ENCODE measurements at regions not wholly inside any gene's neighbourhood (a gene's known extent, or its start where the extent isn't known, plus 50 kb on each side); places are given as distances from the start of the nearest gene placed in this dataset.

DNA sequence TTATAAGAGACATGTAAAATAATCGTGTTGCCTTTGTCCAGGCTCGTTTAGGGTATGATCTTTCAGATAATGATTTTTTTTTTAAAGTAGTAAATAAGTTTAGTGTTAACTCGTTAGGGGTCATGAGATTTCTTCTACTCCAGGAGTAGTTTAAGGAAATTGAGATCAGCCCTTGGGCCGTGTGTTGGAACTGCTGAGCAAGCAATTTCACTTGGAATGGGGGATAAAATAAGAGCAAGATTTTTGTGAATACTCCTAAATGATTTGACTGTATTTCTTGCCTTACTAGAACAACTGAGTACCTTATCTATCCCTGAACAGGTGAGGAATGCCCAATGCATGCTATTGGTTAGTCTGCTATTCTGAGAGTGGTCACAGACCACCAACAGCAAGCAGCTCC, 102.2 kb upstream of the SERPINE2 start:
- DNase-seq: no peak
- TF ChIP-seq, protein P1, sequence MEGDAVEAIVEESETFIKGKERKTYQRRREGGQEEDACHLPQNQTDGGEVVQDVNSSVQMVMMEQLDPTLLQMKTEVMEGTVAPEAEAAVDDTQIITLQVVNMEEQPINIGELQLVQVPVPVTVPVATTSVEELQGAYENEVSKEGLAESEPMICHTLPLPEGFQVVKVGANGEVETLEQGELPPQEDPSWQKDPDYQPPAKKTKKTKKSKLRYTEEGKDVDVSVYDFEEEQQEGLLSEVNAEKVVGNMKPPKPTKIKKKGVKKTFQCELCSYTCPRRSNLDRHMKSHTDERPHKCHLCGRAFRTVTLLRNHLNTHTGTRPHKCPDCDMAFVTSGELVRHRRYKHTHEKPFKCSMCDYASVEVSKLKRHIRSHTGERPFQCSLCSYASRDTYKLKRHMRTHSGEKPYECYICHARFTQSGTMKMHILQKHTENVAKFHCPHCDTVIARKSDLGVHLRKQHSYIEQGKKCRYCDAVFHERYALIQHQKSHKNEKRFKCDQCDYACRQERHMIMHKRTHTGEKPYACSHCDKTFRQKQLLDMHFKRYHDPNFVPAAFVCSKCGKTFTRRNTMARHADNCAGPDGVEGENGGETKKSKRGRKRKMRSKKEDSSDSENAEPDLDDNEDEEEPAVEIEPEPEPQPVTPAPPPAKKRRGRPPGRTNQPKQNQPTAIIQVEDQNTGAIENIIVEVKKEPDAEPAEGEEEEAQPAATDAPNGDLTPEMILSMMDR (IDR thresholded peaks at IDR 0.05; ENCODE audit: partially characterized antibody, unreplicated experiment): no peak
- no peaks in the 10 kb centered on the region for H3K4me1 Mint-ChIP-seq (ENCODE audit: low read depth, unreplicated experiment)
- H3K27me3 Mint-ChIP-seq (ENCODE audit: unreplicated experiment): no peaks in the 10 kb centered on the region
- H3K4me3 Mint-ChIP-seq (ENCODE audit: unreplicated experiment): no peak overlapping the region
- H3K9me3 Mint-ChIP-seq (ENCODE audit: unreplicated experiment): no peaks in the 10 kb centered on the region
- no peak overlapping the region for H3K27ac Mint-ChIP-seq (ENCODE audit: unreplicated experiment)
- H3K36me3 Mint-ChIP-seq (ENCODE audit: unreplicated experiment): no peaks in the 10 kb centered on the region

DNA sequence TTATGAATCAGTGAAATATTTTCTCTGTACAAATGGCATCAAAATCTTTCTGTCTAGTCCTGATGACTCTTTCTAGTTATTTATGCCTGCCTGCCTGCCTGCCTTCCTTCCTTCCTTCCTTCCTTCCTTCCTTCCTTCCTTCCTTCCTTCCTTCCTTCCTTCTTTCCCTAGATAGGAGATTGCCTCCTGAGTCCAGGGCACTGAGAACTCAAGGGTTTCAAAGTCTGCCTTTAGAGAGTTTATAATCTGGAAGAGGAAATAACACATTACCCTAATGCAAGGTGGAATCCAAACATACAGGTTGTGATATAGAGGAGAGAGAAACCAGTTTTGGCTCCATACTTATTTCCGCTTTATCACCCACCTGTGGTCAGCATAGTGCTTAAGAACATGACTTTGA, 98.1 kb upstream of the SERPINE2 start:
- Mint-ChIP-seq H3K4me3 (ENCODE audit: unreplicated experiment) (no peak overlapping the region), H3K27ac (ENCODE audit: unreplicated experiment) (no peak overlapping the region), H3K27me3 (ENCODE audit: unreplicated experiment) (no peaks in the 10 kb centered on the region), H3K4me1 (ENCODE audit: low read depth, unreplicated experiment) (no peaks in the 10 kb centered on the region), H3K9me3 (ENCODE audit: unreplicated experiment) (no peaks in the 10 kb centered on the region), H3K36me3 (ENCODE audit: unreplicated experiment) (no peaks in the 10 kb centered on the region)
- TF ChIP-seq, protein P1 (IDR thresholded peaks at IDR 0.05; ENCODE audit: partially characterized antibody, unreplicated experiment): no peak
- DNase-seq: no peak

DNA sequence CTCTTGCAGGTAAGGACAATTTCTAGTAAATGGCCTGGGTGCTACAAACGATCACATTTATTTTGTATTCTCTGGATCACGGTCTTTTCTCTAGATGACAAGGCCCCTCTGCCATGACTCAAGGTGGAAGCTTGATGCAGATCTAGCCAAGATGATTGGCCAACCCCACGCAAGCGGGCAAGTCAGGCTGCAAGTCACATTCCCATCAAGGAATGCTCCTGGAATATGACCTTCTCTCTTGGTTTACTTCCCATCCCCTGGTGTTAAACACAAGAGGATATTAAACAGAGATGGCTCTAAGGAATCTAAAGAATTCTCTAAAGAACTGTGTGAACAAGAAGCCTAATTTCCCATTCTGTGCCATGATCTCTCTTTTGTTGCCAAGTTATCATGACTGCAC, 97.3 kb upstream of the SERPINE2 start:
- Mint-ChIP-seq H3K9me3 (ENCODE audit: unreplicated experiment) (no peaks in the 10 kb centered on the region), H3K27ac (ENCODE audit: unreplicated experiment) (no peak overlapping the region), H3K36me3 (ENCODE audit: unreplicated experiment) (no peaks in the 10 kb centered on the region), H3K4me3 (ENCODE audit: unreplicated experiment) (no peak overlapping the region), H3K27me3 (ENCODE audit: unreplicated experiment) (no peaks in the 10 kb centered on the region), H3K4me1 (ENCODE audit: low read depth, unreplicated experiment) (no peaks in the 10 kb centered on the region)
- TF ChIP-seq, protein P1 (IDR thresholded peaks at IDR 0.05; ENCODE audit: partially characterized antibody, unreplicated experiment): no peak
- DNase-seq: no peak

DNA sequence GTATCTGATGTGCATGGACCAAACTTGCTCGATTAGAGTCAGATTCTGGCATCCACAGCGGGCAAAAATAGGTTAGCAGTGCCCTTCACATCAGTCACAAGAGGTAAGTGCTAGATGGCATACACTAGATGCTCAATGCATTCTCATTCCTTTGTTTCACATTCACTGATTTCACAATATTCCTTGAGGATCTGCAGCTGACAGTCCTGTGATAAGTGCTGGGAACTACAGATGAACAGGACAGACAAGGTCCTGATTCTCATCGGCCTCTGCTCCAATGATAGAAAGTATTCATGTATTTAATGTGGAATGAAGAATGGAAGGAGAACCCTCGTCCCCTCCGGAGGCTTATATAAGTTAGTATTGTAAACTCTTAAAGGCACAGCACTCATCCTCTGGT, 96.8 kb upstream of the SERPINE2 start:
- Mint-ChIP-seq H3K4me1 (ENCODE audit: low read depth, unreplicated experiment) (no peaks in the 10 kb centered on the region), H3K9me3 (ENCODE audit: unreplicated experiment) (no peaks in the 10 kb centered on the region), H3K27me3 (ENCODE audit: unreplicated experiment) (no peaks in the 10 kb centered on the region), H3K4me3 (ENCODE audit: unreplicated experiment) (no peak overlapping the region), H3K27ac (ENCODE audit: unreplicated experiment) (no peak overlapping the region), H3K36me3 (ENCODE audit: unreplicated experiment) (no peaks in the 10 kb centered on the region)
- DNase-seq: no peak
- TF ChIP-seq, protein P1 (IDR thresholded peaks at IDR 0.05; ENCODE audit: partially characterized antibody, unreplicated experiment): no peak

DNA sequence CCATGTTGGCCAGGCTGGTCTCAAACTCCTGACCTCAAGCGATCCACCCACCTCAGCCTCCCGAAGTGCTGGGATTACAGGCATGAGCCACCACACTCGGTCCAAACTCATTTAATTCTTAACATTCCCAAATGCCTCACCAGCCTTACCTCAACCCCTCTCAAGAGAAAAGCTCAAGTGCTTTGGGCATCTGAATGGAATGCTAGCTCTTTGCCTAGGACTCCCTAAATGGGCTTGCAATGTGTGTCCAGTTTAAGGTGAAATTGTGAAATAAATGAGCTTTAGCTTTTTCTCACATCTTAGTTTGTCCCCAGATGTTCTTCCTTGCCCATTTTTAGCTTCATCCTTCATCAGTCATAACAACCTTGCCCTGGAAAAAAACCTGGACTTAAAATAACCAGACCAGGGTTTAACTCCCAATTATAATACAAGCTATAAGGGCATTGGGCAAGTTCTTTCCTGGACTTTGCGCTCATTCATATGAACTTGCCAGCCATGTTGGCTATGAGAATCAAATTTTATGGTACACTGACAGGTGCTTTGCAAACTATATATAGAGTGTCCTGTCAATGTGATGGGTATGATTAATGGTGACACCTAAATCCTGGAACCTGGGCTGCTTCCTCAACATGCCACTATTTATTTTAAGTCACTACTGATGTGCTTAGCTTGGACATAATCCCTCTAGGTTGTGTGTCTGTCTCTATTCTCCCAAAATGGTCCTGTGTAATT, 95.1 kb upstream of the SERPINE2 start:
- TF ChIP-seq, protein P1 (IDR thresholded peaks at IDR 0.05; ENCODE audit: partially characterized antibody, unreplicated experiment): no peak
- DNase-seq: no peak
- Mint-ChIP-seq H3K4me3 (ENCODE audit: unreplicated experiment) (no peak overlapping the region), H3K27me3 (ENCODE audit: unreplicated experiment) (no peaks in the 10 kb centered on the region), H3K27ac (ENCODE audit: unreplicated experiment) (no peak overlapping the region), H3K4me1 (ENCODE audit: low read depth, unreplicated experiment) (no peaks in the 10 kb centered on the region), H3K36me3 (ENCODE audit: unreplicated experiment) (no peaks in the 10 kb centered on the region), H3K9me3 (ENCODE audit: unreplicated experiment) (no peaks in the 10 kb centered on the region)

Measured in glutamatergic neuron (in vitro differentiated cells).